Activated T-helper 17 cell treated with anti-CD3 and anti-CD28 coated beads, Interleukin-2, amount 50 U/mL, for 72 hours (primary cell): ENCODE measurements at regions not wholly inside any gene's neighbourhood (a gene's known extent, or its start where the extent isn't known, plus 50 kb on each side); places are given as distances from the start of the nearest gene placed in this dataset.
A peak's percentile ranks its signal among the peaks of the same experiment; 100 is the strongest.
"Not testable (repeated sequence)": the region's sequence is repeated elsewhere in the genome, so short reads cannot be mapped to it uniquely, and the experiment has no call there.

Experiments
- ATAC-seq: fragments of 150-1000 bp; cut with Tn5 transposase; replicated peaks from 2 replicates; pipeline ENCODE4 v1.10.0; 2021; ENCODE audit warnings: mild to moderate bottlenecking, moderate library complexity
- H3K27ac Mint-ChIP-seq: one replicate; pipeline ENCODE4 v1.8.0; 2022; ENCODE audit warnings: mixed read lengths
- H3K27me3 Mint-ChIP-seq: one replicate; pipeline ENCODE4 v1.8.0; 2022; ENCODE audit warnings: mixed read lengths
- H3K36me3 Mint-ChIP-seq: one replicate; pipeline ENCODE4 v1.8.0; 2022; ENCODE audit warnings: low read depth, mild to moderate bottlenecking, mixed read lengths
- H3K4me1 Mint-ChIP-seq: one replicate; pipeline ENCODE4 v1.8.0; 2022; ENCODE audit warnings: mixed read lengths
- H3K4me3 Mint-ChIP-seq: one replicate; pipeline ENCODE4 v1.8.0; 2022; ENCODE audit warnings: mild to moderate bottlenecking, mixed read lengths
- H3K9me3 Mint-ChIP-seq: one replicate; pipeline ENCODE4 v1.8.0; 2022; ENCODE audit warnings: mixed read lengths

GRCh38 chr7:66556177-66556548 is 72.5 kb upstream of the KCTD7 start:
- H3K27ac Mint-ChIP-seq: no peak overlapping the region

GRCh38 chr7:66556549-66557213 is 72.0 kb upstream of the KCTD7 start:
- no peaks in the 10 kb centered on the region for H3K9me3 Mint-ChIP-seq
- H3K27ac Mint-ChIP-seq: no peak overlapping the region
- ATAC-seq: no peak
- H3K27me3 Mint-ChIP-seq: no peaks in the 10 kb centered on the region
- no peaks in the 10 kb centered on the region for H3K4me1 Mint-ChIP-seq
- peaks cover 64% of the 10 kb centered on the region for H3K36me3 Mint-ChIP-seq
- H3K4me3 Mint-ChIP-seq: no peak overlapping the region

More at GRCh38 chr7:66556177-66556548, 72.5 kb upstream of the KCTD7 start:
- Mint-ChIP-seq H3K4me3 (no peak overlapping the region), H3K4me1 (no peaks in the 10 kb centered on the region), H3K36me3 (peaks cover 69% of the 10 kb centered on the region), H3K27me3 (no peaks in the 10 kb centered on the region), H3K9me3 (no peaks in the 10 kb centered on the region)
- no peak for ATAC-seq

- H3K36me3 Mint-ChIP-seq: peaks cover 61% of the 10 kb centered on the region
- ATAC-seq: peak; percentile 83
- no peak overlapping the region for H3K4me3 Mint-ChIP-seq
- H3K27ac Mint-ChIP-seq: no peak overlapping the region
- no peaks in the 10 kb centered on the region for H3K27me3 Mint-ChIP-seq
- no peaks in the 10 kb centered on the region for H3K9me3 Mint-ChIP-seq
- H3K4me1 Mint-ChIP-seq: no peaks in the 10 kb centered on the region
Measured at GRCh38 chr7:66557214-66558200, 71.2 kb upstream of the KCTD7 start.

GRCh38 chr7:66558201-66558641 is 70.5 kb upstream of the KCTD7 start:
- H3K36me3 Mint-ChIP-seq: peaks cover 61% of the 10 kb centered on the region
- no peak overlapping the region for H3K4me3 Mint-ChIP-seq
- peak; percentile 21 for ATAC-seq
- H3K27ac Mint-ChIP-seq: no peak overlapping the region
- no peaks in the 10 kb centered on the region for H3K9me3 Mint-ChIP-seq
- no peaks in the 10 kb centered on the region for H3K27me3 Mint-ChIP-seq
- H3K4me1 Mint-ChIP-seq: no peaks in the 10 kb centered on the region

GRCh38 chr7:66558660-66559465 is 69.8 kb upstream of the KCTD7 start:
- Mint-ChIP-seq H3K9me3 (no peaks in the 10 kb centered on the region), H3K36me3 (peaks cover 61% of the 10 kb centered on the region), H3K4me1 (no peaks in the 10 kb centered on the region), H3K27me3 (no peaks in the 10 kb centered on the region), H3K27ac (no peak overlapping the region), H3K4me3 (no peak overlapping the region)
- peak; percentile 26 for ATAC-seq

GRCh38 chr7:66564045-66564444 is 64.6 kb upstream of the KCTD7 start:
- no peak for ATAC-seq
- peak overlapping the region; percentile 28 for H3K27ac Mint-ChIP-seq
- H3K9me3 Mint-ChIP-seq: no peaks in the 10 kb centered on the region
- no peaks in the 10 kb centered on the region for H3K27me3 Mint-ChIP-seq
- peaks cover 91% of the 10 kb centered on the region for H3K36me3 Mint-ChIP-seq
- H3K4me3 Mint-ChIP-seq: no peak overlapping the region
- no peaks in the 10 kb centered on the region for H3K4me1 Mint-ChIP-seq

GRCh38 chr7:66570179-66570578 is 58.5 kb upstream of the KCTD7 start:
- not testable (repeated sequence) for H3K9me3 Mint-ChIP-seq, H3K27ac Mint-ChIP-seq, H3K27me3 Mint-ChIP-seq, ATAC-seq, H3K4me3 Mint-ChIP-seq
- peaks cover 99% of the 10 kb centered on the region for H3K36me3 Mint-ChIP-seq
- peaks cover 12% of the 10 kb centered on the region for H3K4me1 Mint-ChIP-seq

- no peak overlapping the region for H3K4me3 Mint-ChIP-seq
- peaks cover 100% of the 10 kb centered on the region for H3K36me3 Mint-ChIP-seq
- H3K9me3 Mint-ChIP-seq: no peaks in the 10 kb centered on the region
- no peak for ATAC-seq
- no peaks in the 10 kb centered on the region for H3K27me3 Mint-ChIP-seq
- H3K4me1 Mint-ChIP-seq: peaks cover 21% of the 10 kb centered on the region
- no peak overlapping the region for H3K27ac Mint-ChIP-seq
Measured at GRCh38 chr7:66571568-66571967, 57.1 kb upstream of the KCTD7 start.

GRCh38 chr7:66573782-66574495 is 54.7 kb upstream of the KCTD7 start:
- Mint-ChIP-seq H3K36me3 (peaks cover 98% of the 10 kb centered on the region), H3K4me1 (peaks cover 31% of the 10 kb centered on the region)
- not testable (repeated sequence) for ATAC-seq, H3K9me3 Mint-ChIP-seq, H3K4me3 Mint-ChIP-seq, H3K27ac Mint-ChIP-seq, H3K27me3 Mint-ChIP-seq

GRCh38 chr7:66574768-66575167 is 53.9 kb upstream of the KCTD7 start:
- peaks cover 31% of the 10 kb centered on the region for H3K4me1 Mint-ChIP-seq
- H3K27me3 Mint-ChIP-seq, H3K4me3 Mint-ChIP-seq, H3K27ac Mint-ChIP-seq, H3K9me3 Mint-ChIP-seq, ATAC-seq: not testable (repeated sequence)
- H3K36me3 Mint-ChIP-seq: peaks cover 94% of the 10 kb centered on the region

- no peak overlapping the region for H3K4me3 Mint-ChIP-seq
- no peak overlapping the region for H3K27ac Mint-ChIP-seq
- peaks cover 92% of the 10 kb centered on the region for H3K36me3 Mint-ChIP-seq
- no peaks in the 10 kb centered on the region for H3K27me3 Mint-ChIP-seq
- ATAC-seq: peak; percentile 93
- no peaks in the 10 kb centered on the region for H3K9me3 Mint-ChIP-seq
- peaks cover 31% of the 10 kb centered on the region for H3K4me1 Mint-ChIP-seq
Measured at GRCh38 chr7:66575398-66575797, 53.3 kb upstream of the KCTD7 start.

- H3K27me3 Mint-ChIP-seq: no peaks in the 10 kb centered on the region
- peaks cover 31% of the 10 kb centered on the region for H3K4me1 Mint-ChIP-seq
- no peak overlapping the region for H3K4me3 Mint-ChIP-seq
- H3K27ac Mint-ChIP-seq: no peak overlapping the region
- ATAC-seq: no peak
- H3K36me3 Mint-ChIP-seq: peaks cover 80% of the 10 kb centered on the region
- no peaks in the 10 kb centered on the region for H3K9me3 Mint-ChIP-seq
Measured at GRCh38 chr7:66576646-66577045, 52.0 kb upstream of the KCTD7 start.
